Peyer's patch (tissue), 4 donors: ENCODE measurements at regions not wholly inside any gene's neighbourhood (a gene's known extent, or its start where the extent isn't known, plus 50 kb on each side); places are given as distances from the start of the nearest gene placed in this dataset.

Experiments
- CTCF ChIP-seq, 6 experiments: fragments of 450-650 bp in 4 of 6; fragments of 200-600 bp in 2 of 6; sonication (generic) in 1 of 6; IDR thresholded peaks; one replicate each; pipeline ENCODE4 v1.5.1; 2017 to 2019; ENCODE audit warnings: antibody characterized with exemption in 6 of 6, mild to moderate bottlenecking in 3 of 6, moderate library complexity in 1 of 6
- POLR2A ChIP-seq, 2 donors: fragments of 450-650 bp; IDR thresholded peaks; one replicate each; pipeline ENCODE4 v1.5.1; 2017; ENCODE audit warnings: antibody characterized with exemption in 2 of 2, mild to moderate bottlenecking in 2 of 2, moderate library complexity in 2 of 2

DNA sequence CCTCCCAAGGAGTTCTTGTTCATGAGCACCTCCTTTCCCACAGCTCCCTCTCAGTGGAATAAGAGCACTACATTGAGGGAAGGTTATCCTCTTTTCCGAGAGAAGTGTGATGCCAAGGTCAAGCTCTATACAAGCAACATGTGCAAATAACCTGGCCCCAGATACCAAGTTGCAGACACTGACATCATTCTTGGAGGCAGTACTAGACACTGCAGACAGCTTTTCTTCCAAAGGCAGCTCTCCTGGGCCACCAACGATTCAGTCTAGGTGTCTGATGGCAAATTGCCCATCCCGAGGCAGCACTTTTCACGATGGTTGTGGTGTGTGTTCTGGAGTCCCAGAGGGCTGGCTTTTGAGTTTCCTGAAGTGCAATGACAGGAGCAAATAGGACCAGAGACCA is 384.9 kb downstream of the TLL1 start:
- TF ChIP-seq CTCF (IDR thresholded peaks at IDR 0.05) (no peak), POLR2A (IDR thresholded peaks at IDR 0.05) (no peak)
